ENCODE measurements at regions not wholly inside any gene's neighbourhood (a gene's known extent, or its start where the extent isn't known, plus 50 kb on each side); places are given as distances from the start of the nearest gene placed in this dataset.
"Not testable (repeated sequence)": the region's sequence is repeated elsewhere in the genome, so short reads cannot be mapped to it uniquely, and the experiment has no call there.

- Histone ChIP-seq H3K27ac (no peak overlapping the region), H3K4me1 (no peaks in the 10 kb centered on the region), H3K9me3 (no peaks in the 10 kb centered on the region), H3K27me3 (no peaks in the 10 kb centered on the region), H3K4me3 (no peak overlapping the region), H3K36me3 (replicated peaks in 1 of 2; ENCODE audit: insufficient read depth in 1 of 2, low read depth in 2 of 2) (no peaks in the 10 kb centered on the region)
- no peak for DNase-seq
- intact Hi-C loops (cut with DNase I) = no loop called here
- WGBS, 2 donors = 56 to 59% methylated on average over 2 of the region's 2 CpGs
- TF ChIP-seq CTCF (IDR thresholded peaks at IDR 0.05) (no peak), POLR2A (IDR thresholded peaks at IDR 0.05) (no peak)
- no peak for ATAC-seq
Measured at GRCh38 chr3:46576-46975, 150.0 kb upstream of the CHL1 start.

DNA sequence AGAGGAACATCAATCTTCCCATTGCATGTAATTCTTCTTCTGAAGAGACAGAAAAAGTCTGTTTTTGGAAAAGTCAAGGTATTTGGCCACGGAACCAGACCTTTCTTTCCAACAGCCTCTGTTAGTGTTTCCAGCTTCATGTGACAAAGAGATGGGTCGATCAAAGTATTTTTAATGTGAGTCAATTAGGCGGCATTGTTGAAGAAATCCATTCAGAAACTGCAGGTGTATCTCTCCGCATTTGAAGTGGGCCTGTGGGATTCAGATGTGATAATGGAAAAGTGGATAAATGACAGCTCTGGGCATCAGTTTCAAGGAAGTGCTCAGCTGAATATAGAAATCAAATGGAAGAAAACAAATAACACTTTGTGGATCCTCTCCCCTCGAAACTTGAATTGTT, 143.1 kb upstream of the CHL1 start:
- intact Hi-C loops (cut with DNase I); DNase-seq; H3K27me3 ChIP-seq; ATAC-seq; H3K4me1 ChIP-seq; H3K4me3 ChIP-seq; H3K27ac ChIP-seq; H3K9me3 ChIP-seq; H3K36me3 ChIP-seq (replicated peaks in 1 of 2; ENCODE audit: insufficient read depth in 1 of 2, low read depth in 2 of 2): not testable (repeated sequence)
- 61 to 71% methylated on average over 5 of the region's 5 CpGs for WGBS, 2 donors

DNA sequence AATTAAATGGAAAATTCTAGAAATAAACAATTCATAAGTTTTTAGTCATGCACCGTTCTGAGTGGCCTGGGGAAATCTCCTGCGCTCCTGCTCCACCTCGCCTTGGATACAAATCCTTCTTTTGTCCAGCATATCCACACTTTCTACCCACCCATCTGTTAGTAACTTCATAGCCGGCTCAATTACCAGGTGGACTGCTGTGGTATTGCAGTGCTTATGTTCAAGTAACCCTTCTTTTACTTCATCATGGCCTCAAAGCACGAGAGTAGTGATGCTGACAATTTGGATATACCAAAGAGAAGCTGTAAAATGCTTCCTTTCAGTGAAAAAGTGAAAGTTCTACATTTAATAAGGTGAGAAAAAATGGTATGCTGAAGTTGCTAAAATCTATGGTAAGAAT, 142.3 kb upstream of the CHL1 start:
- no peaks in the 10 kb centered on the region for H3K9me3 ChIP-seq
- no peaks in the 10 kb centered on the region for H3K4me1 ChIP-seq
- no peaks in the 10 kb centered on the region for H3K36me3 ChIP-seq (replicated peaks in 1 of 2; ENCODE audit: insufficient read depth in 1 of 2, low read depth in 2 of 2)
- H3K27me3 ChIP-seq = no peaks in the 10 kb centered on the region
- no peak for DNase-seq
- WGBS, 2 donors = 64 to 75% methylated on average over 5 of the region's 5 CpGs
- TF ChIP-seq POLR2A (IDR thresholded peaks at IDR 0.05) (no peak), CTCF (IDR thresholded peaks at IDR 0.05) (no peak)
- no peak overlapping the region for H3K4me3 ChIP-seq
- no peak overlapping the region for H3K27ac ChIP-seq
- no peak for ATAC-seq
- intact Hi-C loops (cut with DNase I) = no loop called here

GRCh38 chr3:56672-57071, 139.9 kb upstream of the CHL1 start:
- Histone ChIP-seq H3K36me3 (replicated peaks in 1 of 2; ENCODE audit: insufficient read depth in 1 of 2, low read depth in 2 of 2) (no peaks in the 10 kb centered on the region), H3K27ac (no peak overlapping the region), H3K4me3 (no peak overlapping the region), H3K27me3 (no peaks in the 10 kb centered on the region), H3K4me1 (no peaks in the 10 kb centered on the region), H3K9me3 (no peaks in the 10 kb centered on the region)
- 57 to 65% methylated on average over 4 of the region's 4 CpGs for WGBS, 2 donors
- intact Hi-C loops (cut with DNase I) = no loop called here
- TF ChIP-seq POLR2A (IDR thresholded peaks at IDR 0.05) = no peak
- no peak for TF ChIP-seq CTCF (IDR thresholded peaks at IDR 0.05)
- no peak for DNase-seq
- no peak for ATAC-seq

- no peak for TF ChIP-seq POLR2A (IDR thresholded peaks at IDR 0.05)
- TF ChIP-seq CTCF (IDR thresholded peaks at IDR 0.05) = no peak
- no peaks in the 10 kb centered on the region for H3K9me3 ChIP-seq
- no peak for ATAC-seq
- no peak overlapping the region for H3K27ac ChIP-seq
- WGBS, 2 donors = 58 to 69% methylated on average over 7 of the region's 7 CpGs
- intact Hi-C loops (cut with DNase I) = no loop called here
- H3K4me3 ChIP-seq = no peak overlapping the region
- H3K27me3 ChIP-seq = no peaks in the 10 kb centered on the region
- no peaks in the 10 kb centered on the region for H3K36me3 ChIP-seq (replicated peaks in 1 of 2; ENCODE audit: insufficient read depth in 1 of 2, low read depth in 2 of 2)
- peaks cover 9% of the 10 kb centered on the region for H3K4me1 ChIP-seq
- no peak for DNase-seq
Measured at GRCh38 chr3:59854-60253, 136.7 kb upstream of the CHL1 start.
